HepG2 (cell line): ENCODE measurements at regions not wholly inside any gene's neighbourhood (a gene's known extent, or its start where the extent isn't known, plus 50 kb on each side); places are given as distances from the start of the nearest gene placed in this dataset.

Source experiments
- ATAC-seq: fragments of 200-7000 bp; cut with Tn5 transposase; 3 replicates; pipeline ENCODE4 v1.9.1; 2020; ENCODE audit warnings: mild to moderate bottlenecking, moderate library complexity
- BruUV-seq: library from RNA; stranded (reverse); fragments of 400-500 nt; replicated peaks from 2 replicates; lab custom pipeline; 2021; lab: Mats Ljungman, UMichigan
- CTCF ChIA-PET: fragments of 300-600 bp; formaldehyde crosslinking; extraction: SDS; loops from one replicate; lab custom pipeline; 2021; ENCODE audit warnings: low total read pairs, inconsistent platforms, low intra/inter-chr PET ratio; lab: Yijun Ruan, JAX
- POLR2A ChIA-PET: fragments of 350-600 bp; sonication (Branson Sonifier 250); formaldehyde crosslinking; loops from one replicate; lab custom pipeline; 2020; ENCODE audit warnings: antibody characterized with exemption, inconsistent platforms; lab: Yijun Ruan, JAX
- DNase-seq: peaks from one replicate; pipeline ENCODE4 v3.0.0-alpha.2; 2015; ENCODE audit warnings: low spot score
- FAIRE-seq: peaks from 3 replicates; lab custom pipeline; 2011; peaks lifted over from hg19 to GRCh38; lab: Jason Lieb, UNC
- H2AFZ ChIP-seq: one replicate; pipeline ENCODE4 v1.6.1; 2011; ENCODE audit warnings: low read length, inconsistent platforms
- H3K27ac ChIP-seq: fragments of 300-600 bp; 3 replicates; pipeline ENCODE4 v1.8.0; 2011; ENCODE audit warnings: mixed run types, mild to moderate bottlenecking, mixed read lengths, low read length, inconsistent platforms; ENCODE audit not compliant: insufficient read depth; ENCODE audit errors: extremely low read length
- H3K27me3 ChIP-seq, 2 experiments: fragments of 200-600 bp in 1 of 2; 2 replicates in 1 of 2; 3 replicates in 1 of 2; pipeline versions ENCODE4 v1.6.0 to v1.8.0; 2011; ENCODE audit warnings: low read length in 2 of 2, mild to moderate bottlenecking in 2 of 2, moderate library complexity in 2 of 2, inconsistent platforms in 1 of 2; ENCODE audit not compliant: insufficient read depth in 2 of 2, control insufficient read depth in 1 of 2
- H3K36me3 ChIP-seq, 2 experiments: fragments of 200-600 bp in 1 of 2; replicated peaks in 1 of 2; 2 replicates in 1 of 2; 3 replicates in 1 of 2; pipeline versions ENCODE4 v1.5.1 to v1.8.0; 2011; ENCODE audit warnings: low read length in 2 of 2, inconsistent platforms in 1 of 2; ENCODE audit not compliant: insufficient read depth in 2 of 2, control insufficient read depth in 1 of 2
- H3K4me1 ChIP-seq: 2 replicates; pipeline ENCODE4 v1.5.1; 2012; ENCODE audit warnings: low read length, inconsistent platforms; ENCODE audit not compliant: insufficient read depth
- H3K4me2 ChIP-seq: 2 replicates; pipeline ENCODE4 v1.6.0; 2011; ENCODE audit warnings: low read depth, low read length, inconsistent platforms
- H3K4me3 ChIP-seq, 3 experiments: fragments of 200-600 bp in 1 of 3; sonication (generic), shearing (Covaris generic) in 1 of 3; replicated peaks in 1 of 3; 2 replicates each; pipeline ENCODE4 v1.5.1; 2011 to 2016; ENCODE audit warnings: low read length in 3 of 3, inconsistent platforms in 2 of 3, low read depth in 2 of 3, mild to moderate bottlenecking in 2 of 3, control low read depth in 1 of 3, mixed read lengths in 1 of 3; ENCODE audit not compliant: insufficient read depth in 1 of 3
- H3K79me2 ChIP-seq: one replicate; pipeline ENCODE4 v1.6.1; 2011; ENCODE audit warnings: low read length, inconsistent platforms; ENCODE audit not compliant: insufficient read depth
- H3K9ac ChIP-seq: 2 replicates; pipeline ENCODE4 v1.6.0; 2011; ENCODE audit warnings: mild to moderate bottlenecking, low read depth, low read length, inconsistent platforms; ENCODE audit not compliant: insufficient read depth
- H3K9me3 ChIP-seq: 2 replicates; pipeline ENCODE4 v1.5.1; 2012; ENCODE audit warnings: mild to moderate bottlenecking, low read length
- H4K20me1 ChIP-seq: 2 replicates; pipeline ENCODE4 v1.6.0; 2011; ENCODE audit warnings: inconsistent platforms, mild to moderate bottlenecking, low read length, moderate library complexity; ENCODE audit not compliant: insufficient read depth
- BCL6 ChIP-seq: IDR thresholded peaks from 2 replicates; pipeline ENCODE4 v1.6.1; 2016; ENCODE audit warnings: missing genetic modification reagents, missing compliant biosample characterization
- DPF2 ChIP-seq: sonication (generic); formaldehyde crosslinking; IDR thresholded peaks from 2 replicates; pipeline ENCODE4 v1.4.0; 2020; ENCODE audit warnings: mild to moderate bottlenecking, low read depth, missing genetic modification reagents, borderline replicate concordance
- GTF2F1 ChIP-seq: fragments of 150-350 bp; IDR thresholded peaks from 2 replicates; pipeline ENCODE4 v1.6.1; 2014; ENCODE audit warnings: low read length
- KDM3A ChIP-seq: IDR thresholded peaks from 2 replicates; pipeline ENCODE4 v1.6.1; 2018; ENCODE audit warnings: low read depth, missing compliant biosample characterization
- MED8 ChIP-seq: sonication (generic); formaldehyde crosslinking; IDR thresholded peaks from 2 replicates; pipeline ENCODE4 v1.8.1; 2023; ENCODE audit warnings: mild to moderate bottlenecking, missing genetic modification reagents; ENCODE audit not compliant: insufficient replicate concordance
- MIER3 ChIP-seq: IDR thresholded peaks from 2 replicates; pipeline ENCODE4 v1.6.1; 2016; ENCODE audit warnings: missing compliant biosample characterization, borderline replicate concordance
- ZNF17 ChIP-seq: sonication (generic); formaldehyde crosslinking; IDR thresholded peaks from 2 replicates; pipeline ENCODE4 v1.5.0; 2020; ENCODE audit warnings: mild to moderate bottlenecking, missing genetic modification reagents
- ZNF431 ChIP-seq: sonication (generic); formaldehyde crosslinking; IDR thresholded peaks from 2 replicates; pipeline ENCODE4 v1.9.0; 2022; ENCODE audit warnings: missing genetic modification reagents, low read depth, mild to moderate bottlenecking, borderline replicate concordance
- ZSCAN20 ChIP-seq: sonication (generic); formaldehyde crosslinking; IDR thresholded peaks from 2 replicates; pipeline ENCODE4 v1.4.0; 2020; ENCODE audit warnings: missing genetic modification reagents, mild to moderate bottlenecking, borderline replicate concordance
- ZSCAN31 ChIP-seq: sonication (generic); formaldehyde crosslinking; IDR thresholded peaks from 2 replicates; pipeline ENCODE4 v1.5.0; 2020; ENCODE audit warnings: low read depth, mild to moderate bottlenecking, missing genetic modification reagents
- WGBS: methylation state at CpG from one replicate; pipeline ENCODE4 v1.1.6; 2017; ENCODE audit warnings: low lambda C conversion rate; 5-methylcytosine and 5-hydroxymethylcytosine counted together
- in situ Hi-C: cut with HindIII; loops from 2 replicates; pipeline ENCODE4 v1.10.0; 2017; ENCODE audit warnings: low pct_unique_long_range_greater_than_20kb; ENCODE audit not compliant: extremely low pct_ligation_motif_present
- intact Hi-C: fragments of 100-400 bp; cut with micrococcal nuclease; formaldehyde crosslinking; loops from one replicate; pipeline ENCODE4 v1.10.0; 2022; ENCODE audit not compliant: unreplicated experiment
- TF ChIP-seq, protein P1 (sequence below): sonication (generic); formaldehyde crosslinking; IDR thresholded peaks from 2 replicates; pipeline ENCODE4 v1.4.0; 2020; ENCODE audit warnings: mild to moderate bottlenecking, missing genetic modification reagents
- TF ChIP-seq, protein P2 (sequence below): sonication (generic); formaldehyde crosslinking; IDR thresholded peaks from 2 replicates; pipeline ENCODE4 v1.5.0; 2020; ENCODE audit warnings: missing genetic modification reagents
- TF ChIP-seq, protein P3 (sequence below): IDR thresholded peaks from 2 replicates; pipeline ENCODE4 v1.6.1; 2016; ENCODE audit warnings: mild to moderate bottlenecking, missing biosample characterization, missing genetic modification reagents
- TF ChIP-seq, protein P4 (sequence below): sonication (generic); formaldehyde crosslinking; IDR thresholded peaks from 2 replicates; pipeline ENCODE4 v1.9.0; 2022; ENCODE audit warnings: missing genetic modification reagents, mild to moderate bottlenecking, borderline replicate concordance

- TF ChIP-seq ZSCAN31 (CRISPR knock-in tag) (no peak), GTF2F1 (no peak), ZSCAN20 (CRISPR knock-in tag) (no peak), ZNF431 (CRISPR knock-in tag) (no peak)
- FAIRE-seq: no peak
- Histone ChIP-seq H3K9me3 (no peaks in the 10 kb centered on the region), H3K4me2 (no peak overlapping the region), H3K36me3 (no peaks in the 10 kb centered on the region), H4K20me1 (no peaks in the 10 kb centered on the region), H3K9ac (no peak overlapping the region), H3K79me2 (no peaks in the 10 kb centered on the region), H2AFZ (no peak overlapping the region), H3K27ac (no peak overlapping the region), H3K4me3 (no peak overlapping the region), H3K27me3 (no peaks in the 10 kb centered on the region; a peak in 1 of 5 replicates), H3K4me1 (no peaks in the 10 kb centered on the region)
- WGBS: 18% methylated on average over 4 of the region's 4 CpGs
- no peak for ATAC-seq
- DNase-seq: no peak
- no TSS peak for BruUV-seq
- intact Hi-C loops: no loop called here
- ChIA-PET CTCF (no interaction called here), POLR2A (no interaction called here)
- in situ Hi-C loops: no loop called here
Observed at GRCh38 chr17:63039342-63039741, 73.3 kb downstream of the TANC2 start.

GRCh38 chr17:63039899-63040602 is 74.0 kb downstream of the TANC2 start:
- CTCF ChIA-PET: no interaction called here
- Histone ChIP-seq H3K9ac (no peak overlapping the region), H3K27me3 (no peaks in the 10 kb centered on the region; a peak in 1 of 5 replicates), H3K27ac (no peak overlapping the region), H3K4me3 (no peak overlapping the region), H3K36me3 (no peaks in the 10 kb centered on the region), H3K4me2 (no peak overlapping the region), H3K9me3 (no peaks in the 10 kb centered on the region), H3K4me1 (no peaks in the 10 kb centered on the region), H3K79me2 (no peaks in the 10 kb centered on the region), H4K20me1 (no peaks in the 10 kb centered on the region), H2AFZ (no peak overlapping the region)
- in situ Hi-C loops: no loop called here
- intact Hi-C loops: no loop called here
- POLR2A ChIA-PET: no interaction called here
- no peak for FAIRE-seq
- 2% methylated on average over 5 of the region's 5 CpGs for WGBS
- DNase-seq: no peak
- ATAC-seq: no peak
- no TSS peak for BruUV-seq
- no peak for TF ChIP-seq KDM3A (CRISPR knock-in tag)
- no peak for TF ChIP-seq MED8 (CRISPR knock-in tag)
- no peak for TF ChIP-seq DPF2
- TF ChIP-seq, protein P1, sequence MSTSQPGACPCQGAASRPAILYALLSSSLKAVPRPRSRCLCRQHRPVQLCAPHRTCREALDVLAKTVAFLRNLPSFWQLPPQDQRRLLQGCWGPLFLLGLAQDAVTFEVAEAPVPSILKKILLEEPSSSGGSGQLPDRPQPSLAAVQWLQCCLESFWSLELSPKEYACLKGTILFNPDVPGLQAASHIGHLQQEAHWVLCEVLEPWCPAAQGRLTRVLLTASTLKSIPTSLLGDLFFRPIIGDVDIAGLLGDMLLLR (CRISPR knock-in tag): no peak
- TF ChIP-seq ZNF17: no peak
- TF ChIP-seq, protein P2, sequence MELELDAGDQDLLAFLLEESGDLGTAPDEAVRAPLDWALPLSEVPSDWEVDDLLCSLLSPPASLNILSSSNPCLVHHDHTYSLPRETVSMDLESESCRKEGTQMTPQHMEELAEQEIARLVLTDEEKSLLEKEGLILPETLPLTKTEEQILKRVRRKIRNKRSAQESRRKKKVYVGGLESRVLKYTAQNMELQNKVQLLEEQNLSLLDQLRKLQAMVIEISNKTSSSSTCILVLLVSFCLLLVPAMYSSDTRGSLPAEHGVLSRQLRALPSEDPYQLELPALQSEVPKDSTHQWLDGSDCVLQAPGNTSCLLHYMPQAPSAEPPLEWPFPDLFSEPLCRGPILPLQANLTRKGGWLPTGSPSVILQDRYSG (CRISPR knock-in tag): no peak
- no peak for TF ChIP-seq MIER3 (CRISPR knock-in tag)
- TF ChIP-seq, protein P3, sequence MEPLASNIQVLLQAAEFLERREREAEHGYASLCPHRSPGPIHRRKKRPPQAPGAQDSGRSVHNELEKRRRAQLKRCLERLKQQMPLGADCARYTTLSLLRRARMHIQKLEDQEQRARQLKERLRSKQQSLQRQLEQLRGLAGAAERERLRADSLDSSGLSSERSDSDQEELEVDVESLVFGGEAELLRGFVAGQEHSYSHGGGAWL (CRISPR knock-in tag): no peak
- TF ChIP-seq, protein P4, sequence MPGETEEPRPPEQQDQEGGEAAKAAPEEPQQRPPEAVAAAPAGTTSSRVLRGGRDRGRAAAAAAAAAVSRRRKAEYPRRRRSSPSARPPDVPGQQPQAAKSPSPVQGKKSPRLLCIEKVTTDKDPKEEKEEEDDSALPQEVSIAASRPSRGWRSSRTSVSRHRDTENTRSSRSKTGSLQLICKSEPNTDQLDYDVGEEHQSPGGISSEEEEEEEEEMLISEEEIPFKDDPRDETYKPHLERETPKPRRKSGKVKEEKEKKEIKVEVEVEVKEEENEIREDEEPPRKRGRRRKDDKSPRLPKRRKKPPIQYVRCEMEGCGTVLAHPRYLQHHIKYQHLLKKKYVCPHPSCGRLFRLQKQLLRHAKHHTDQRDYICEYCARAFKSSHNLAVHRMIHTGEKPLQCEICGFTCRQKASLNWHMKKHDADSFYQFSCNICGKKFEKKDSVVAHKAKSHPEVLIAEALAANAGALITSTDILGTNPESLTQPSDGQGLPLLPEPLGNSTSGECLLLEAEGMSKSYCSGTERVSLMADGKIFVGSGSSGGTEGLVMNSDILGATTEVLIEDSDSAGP (CRISPR knock-in tag): no peak
- no peak for TF ChIP-seq BCL6 (CRISPR knock-in tag)
